ENCODE measurements at regions not wholly inside any gene's neighbourhood (a gene's known extent, or its start where the extent isn't known, plus 50 kb on each side); places are given as distances from the start of the nearest gene placed in this dataset.

DNA sequence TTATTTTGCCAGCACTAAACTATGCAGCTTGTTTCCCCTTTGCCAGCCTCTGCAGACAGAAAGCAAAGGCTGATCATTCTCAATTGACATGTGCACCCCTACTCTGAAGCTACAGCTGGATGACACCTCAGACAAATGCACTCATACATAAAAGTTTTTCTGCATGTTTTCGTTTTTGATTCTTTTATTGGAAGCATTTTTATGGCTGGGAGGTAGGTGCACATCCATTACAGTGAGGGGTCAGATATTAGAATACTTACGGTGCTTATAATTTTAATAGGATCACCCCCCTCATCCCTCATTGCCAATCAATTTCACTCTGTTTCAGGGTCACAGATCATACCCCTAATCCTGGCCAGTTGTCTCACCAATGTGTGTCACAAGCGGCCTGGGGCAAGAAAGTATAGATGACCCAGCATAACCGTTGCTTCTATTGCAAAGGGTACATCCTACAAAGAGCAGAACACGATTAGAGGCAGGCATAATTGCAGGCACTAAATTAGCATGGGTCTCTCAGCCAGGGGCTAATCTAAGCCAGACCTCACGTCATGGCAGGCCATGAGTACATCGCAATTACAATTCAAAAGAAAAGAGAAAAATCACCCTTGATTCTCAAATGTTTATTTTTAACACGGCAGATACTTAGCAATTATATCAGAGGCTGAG, 89.5 kb upstream of the SOX9 start:
- CTCF ChIA-PET, result interaction anchor here (0.7 kb wide), 1 partner anchor 67 kb away, joined by 3 read pairs; no protein-coding TSS in a partner anchor
- no TSS peak for BruUV-seq (replicated peaks)
- TF ChIP-seq, protein P1, sequence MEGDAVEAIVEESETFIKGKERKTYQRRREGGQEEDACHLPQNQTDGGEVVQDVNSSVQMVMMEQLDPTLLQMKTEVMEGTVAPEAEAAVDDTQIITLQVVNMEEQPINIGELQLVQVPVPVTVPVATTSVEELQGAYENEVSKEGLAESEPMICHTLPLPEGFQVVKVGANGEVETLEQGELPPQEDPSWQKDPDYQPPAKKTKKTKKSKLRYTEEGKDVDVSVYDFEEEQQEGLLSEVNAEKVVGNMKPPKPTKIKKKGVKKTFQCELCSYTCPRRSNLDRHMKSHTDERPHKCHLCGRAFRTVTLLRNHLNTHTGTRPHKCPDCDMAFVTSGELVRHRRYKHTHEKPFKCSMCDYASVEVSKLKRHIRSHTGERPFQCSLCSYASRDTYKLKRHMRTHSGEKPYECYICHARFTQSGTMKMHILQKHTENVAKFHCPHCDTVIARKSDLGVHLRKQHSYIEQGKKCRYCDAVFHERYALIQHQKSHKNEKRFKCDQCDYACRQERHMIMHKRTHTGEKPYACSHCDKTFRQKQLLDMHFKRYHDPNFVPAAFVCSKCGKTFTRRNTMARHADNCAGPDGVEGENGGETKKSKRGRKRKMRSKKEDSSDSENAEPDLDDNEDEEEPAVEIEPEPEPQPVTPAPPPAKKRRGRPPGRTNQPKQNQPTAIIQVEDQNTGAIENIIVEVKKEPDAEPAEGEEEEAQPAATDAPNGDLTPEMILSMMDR (IDR thresholded peaks at IDR 0.05; ENCODE audit: unreplicated experiment), result no peak
- intact Hi-C loops (cut with micrococcal nuclease), result no loop called here
- POLR2A ChIA-PET, result interaction anchor here (0.7 kb wide), 1 partner anchor 1239 kb away, joined by 3 read pairs; no protein-coding TSS in a partner anchor
- Mint-ChIP-seq H3K4me1 (ENCODE audit: insufficient read depth, unreplicated experiment) (no peaks in the 10 kb centered on the region), H3K9me3 (ENCODE audit: unreplicated experiment) (no peaks in the 10 kb centered on the region), H3K27me3 (ENCODE audit: insufficient read depth, unreplicated experiment) (no peaks in the 10 kb centered on the region), H3K4me3 (ENCODE audit: unreplicated experiment) (no peak overlapping the region), H3K27ac (ENCODE audit: low read depth, unreplicated experiment) (no peak overlapping the region), H3K36me3 (ENCODE audit: insufficient read depth, unreplicated experiment) (no peaks in the 10 kb centered on the region)
- DNase-seq (ENCODE audit: unreplicated experiment), result no peak

DNA sequence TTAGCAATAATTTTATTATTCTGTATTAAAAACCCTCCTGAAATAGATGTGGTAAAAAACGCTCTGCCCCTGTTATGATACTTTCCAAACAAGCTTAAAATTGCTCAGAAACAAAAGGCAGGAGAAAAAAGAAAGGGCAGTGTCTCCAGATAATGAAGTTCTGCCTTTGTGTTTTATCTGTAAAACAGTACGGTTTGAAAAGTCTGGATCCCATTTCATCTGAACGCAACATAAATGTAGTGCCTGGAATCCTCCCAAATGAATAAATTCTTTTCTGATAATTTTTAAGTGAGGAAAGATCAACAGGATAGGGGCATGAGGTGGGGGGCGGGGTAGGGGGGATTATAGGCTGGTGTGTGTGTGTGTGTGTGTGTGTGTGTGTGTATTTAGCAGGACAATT, 87.5 kb upstream of the SOX9 start:
- intact Hi-C loops (cut with micrococcal nuclease), result no loop called here
- no TSS peak for BruUV-seq (replicated peaks)
- no peak for DNase-seq (ENCODE audit: unreplicated experiment)
- Mint-ChIP-seq H3K36me3 (ENCODE audit: insufficient read depth, unreplicated experiment) (no peaks in the 10 kb centered on the region), H3K27me3 (ENCODE audit: insufficient read depth, unreplicated experiment) (no peaks in the 10 kb centered on the region), H3K4me1 (ENCODE audit: insufficient read depth, unreplicated experiment) (no peaks in the 10 kb centered on the region), H3K9me3 (ENCODE audit: unreplicated experiment) (no peaks in the 10 kb centered on the region), H3K27ac (ENCODE audit: low read depth, unreplicated experiment) (no peak overlapping the region), H3K4me3 (ENCODE audit: unreplicated experiment) (no peak overlapping the region)
- CTCF ChIA-PET, result interaction anchor here (0.6 kb wide), 1 partner anchor 53 kb away, joined by 3 read pairs; no protein-coding TSS in a partner anchor
- POLR2A ChIA-PET, result no interaction called here
- TF ChIP-seq, protein P1 (IDR thresholded peaks at IDR 0.05; ENCODE audit: unreplicated experiment), result no peak

DNA sequence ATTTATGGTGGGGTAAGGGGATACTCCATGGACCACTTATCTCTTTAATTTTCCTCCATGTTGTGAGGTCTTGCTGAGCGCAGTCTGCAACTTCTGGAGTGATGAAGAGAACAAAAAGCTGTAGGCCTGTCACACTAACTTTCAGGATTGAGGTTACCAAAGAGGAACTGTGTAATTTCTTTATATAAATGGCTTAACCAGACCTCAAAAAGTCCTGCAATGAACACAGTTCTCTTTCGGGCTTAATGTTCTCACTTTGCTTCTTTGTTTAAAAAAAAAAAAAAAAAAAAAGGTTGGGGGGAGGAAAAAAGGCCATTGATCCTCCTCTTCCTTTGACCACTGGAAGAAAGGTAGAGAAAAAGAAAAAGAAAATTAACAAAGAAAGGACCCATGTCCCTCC, 86.8 kb upstream of the SOX9 start:
- TF ChIP-seq, protein P1 (IDR thresholded peaks at IDR 0.05; ENCODE audit: unreplicated experiment), result no peak
- Mint-ChIP-seq H3K27ac (ENCODE audit: low read depth, unreplicated experiment) (no peak overlapping the region), H3K36me3 (ENCODE audit: insufficient read depth, unreplicated experiment) (no peaks in the 10 kb centered on the region), H3K27me3 (ENCODE audit: insufficient read depth, unreplicated experiment) (no peaks in the 10 kb centered on the region), H3K9me3 (ENCODE audit: unreplicated experiment) (no peaks in the 10 kb centered on the region), H3K4me3 (ENCODE audit: unreplicated experiment) (no peak overlapping the region), H3K4me1 (ENCODE audit: insufficient read depth, unreplicated experiment) (no peaks in the 10 kb centered on the region)
- ChIA-PET CTCF (interaction anchor here (1.0 kb wide), 1 partner anchor 16 kb away, joined by 3 read pairs; no protein-coding TSS in a partner anchor), POLR2A (no interaction called here)
- DNase-seq (ENCODE audit: unreplicated experiment), result no peak
- intact Hi-C loops (cut with micrococcal nuclease), result no loop called here
- no TSS peak for BruUV-seq (replicated peaks)

DNA sequence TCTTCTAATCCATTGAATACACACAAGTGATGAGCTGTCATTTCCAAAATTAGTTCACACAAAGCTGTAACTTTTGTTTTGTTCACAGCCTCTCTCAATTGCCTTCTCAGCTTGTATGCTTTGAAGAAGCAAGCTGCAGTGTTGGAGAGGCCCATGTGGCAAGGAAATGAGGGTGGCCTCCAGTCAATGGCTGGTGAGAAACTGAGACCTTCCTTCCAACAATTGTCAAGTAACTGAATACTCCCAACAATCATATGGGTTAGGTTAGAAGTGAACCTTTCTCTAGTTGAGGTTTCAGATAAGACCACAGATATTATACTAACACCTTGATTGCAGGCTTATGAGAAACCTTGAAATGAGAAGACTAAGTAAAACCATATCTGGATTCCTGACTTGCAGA, 82.4 kb upstream of the SOX9 start:
- peaks cover 7% of the 10 kb centered on the region for H3K27me3 Mint-ChIP-seq (ENCODE audit: insufficient read depth, unreplicated experiment)
- no peaks in the 10 kb centered on the region for H3K36me3 Mint-ChIP-seq (ENCODE audit: insufficient read depth, unreplicated experiment)
- intact Hi-C loops (cut with micrococcal nuclease), result no loop called here
- no TSS peak for BruUV-seq (replicated peaks)
- H3K4me3 Mint-ChIP-seq (ENCODE audit: unreplicated experiment), result no peak overlapping the region
- DNase-seq (ENCODE audit: unreplicated experiment), result no peak
- TF ChIP-seq, protein P1 (IDR thresholded peaks at IDR 0.05; ENCODE audit: unreplicated experiment), result no peak
- no peaks in the 10 kb centered on the region for H3K4me1 Mint-ChIP-seq (ENCODE audit: insufficient read depth, unreplicated experiment)
- ChIA-PET CTCF (no interaction called here), POLR2A (no interaction called here)
- no peaks in the 10 kb centered on the region for H3K9me3 Mint-ChIP-seq (ENCODE audit: unreplicated experiment)
- no peak overlapping the region for H3K27ac Mint-ChIP-seq (ENCODE audit: low read depth, unreplicated experiment)

Data from MCF 10A (cell line).